ENCODE measurements at regions not wholly inside any gene's neighbourhood (a gene's known extent, or its start where the extent isn't known, plus 50 kb on each side); places are given as distances from the start of the nearest gene placed in this dataset.

DNA sequence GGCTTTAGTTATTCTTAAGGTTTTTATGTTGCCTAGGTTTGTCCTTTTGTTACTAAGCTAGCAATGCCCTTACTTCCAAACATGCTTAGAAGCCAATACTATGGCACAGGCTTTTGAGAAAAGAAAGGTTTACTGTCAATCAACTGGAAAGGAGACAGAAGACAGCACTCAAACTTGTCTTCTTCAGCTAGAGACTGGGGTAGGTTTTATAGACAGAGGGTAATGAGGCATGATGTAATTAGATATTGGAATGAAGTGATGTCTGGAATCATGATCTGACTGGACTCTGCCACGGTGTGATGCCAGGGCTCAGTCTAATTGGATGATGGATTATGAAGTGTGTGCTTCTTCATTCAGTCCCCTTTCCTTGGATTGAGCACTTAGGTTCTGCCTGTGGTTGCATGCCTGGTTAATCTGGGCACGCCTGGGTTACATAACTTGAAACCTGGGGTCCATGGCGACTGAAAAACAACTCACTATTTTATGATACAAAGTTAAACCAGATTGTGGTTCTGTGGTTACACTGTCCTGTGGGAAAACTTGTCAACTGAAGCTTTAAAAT lies 625.8 kb downstream of the BRINP3 start:
- TF ChIP-seq, protein P1, sequence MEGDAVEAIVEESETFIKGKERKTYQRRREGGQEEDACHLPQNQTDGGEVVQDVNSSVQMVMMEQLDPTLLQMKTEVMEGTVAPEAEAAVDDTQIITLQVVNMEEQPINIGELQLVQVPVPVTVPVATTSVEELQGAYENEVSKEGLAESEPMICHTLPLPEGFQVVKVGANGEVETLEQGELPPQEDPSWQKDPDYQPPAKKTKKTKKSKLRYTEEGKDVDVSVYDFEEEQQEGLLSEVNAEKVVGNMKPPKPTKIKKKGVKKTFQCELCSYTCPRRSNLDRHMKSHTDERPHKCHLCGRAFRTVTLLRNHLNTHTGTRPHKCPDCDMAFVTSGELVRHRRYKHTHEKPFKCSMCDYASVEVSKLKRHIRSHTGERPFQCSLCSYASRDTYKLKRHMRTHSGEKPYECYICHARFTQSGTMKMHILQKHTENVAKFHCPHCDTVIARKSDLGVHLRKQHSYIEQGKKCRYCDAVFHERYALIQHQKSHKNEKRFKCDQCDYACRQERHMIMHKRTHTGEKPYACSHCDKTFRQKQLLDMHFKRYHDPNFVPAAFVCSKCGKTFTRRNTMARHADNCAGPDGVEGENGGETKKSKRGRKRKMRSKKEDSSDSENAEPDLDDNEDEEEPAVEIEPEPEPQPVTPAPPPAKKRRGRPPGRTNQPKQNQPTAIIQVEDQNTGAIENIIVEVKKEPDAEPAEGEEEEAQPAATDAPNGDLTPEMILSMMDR (IDR thresholded peaks at IDR 0.05; ENCODE audit: borderline replicate concordance, extremely low read depth, low read length, poor library complexity, severe bottlenecking) = no peak
- TF ChIP-seq EZH2 (IDR thresholded peaks at IDR 0.05; ENCODE audit: borderline replicate concordance, low read depth, low read length, severe bottlenecking) = no peak
